DND-41 (cell line): ENCODE measurements at regions not wholly inside any gene's neighbourhood (a gene's known extent, or its start where the extent isn't known, plus 50 kb on each side); places are given as distances from the start of the nearest gene placed in this dataset.

Source experiments
- ATAC-seq: fragments of 200-7000 bp; cut with Tn5 transposase; 3 replicates; pipeline ENCODE4 v1.9.1; 2021; ENCODE audit warnings: low read depth; ENCODE audit not compliant: insufficient read depth
- DNase-seq: peaks from one replicate; pipeline ENCODE4 v3.0.0-alpha.2; 2020
- H2AFZ ChIP-seq: 2 replicates; pipeline ENCODE4 v1.6.0; 2012; ENCODE audit warnings: low read depth, low read length
- H3K27ac ChIP-seq: 2 replicates; pipeline ENCODE4 v1.5.1; 2012; ENCODE audit warnings: low read length, inconsistent platforms
- H3K27me3 ChIP-seq: fragments of 200-600 bp; sonication (generic); 2 replicates; pipeline ENCODE4 v1.6.0; 2012; ENCODE audit warnings: low read length, mild to moderate bottlenecking, inconsistent platforms; ENCODE audit not compliant: insufficient read depth, poor library complexity
- H3K36me3 ChIP-seq: 2 replicates; pipeline ENCODE4 v1.5.1; 2012; ENCODE audit warnings: low read length, inconsistent platforms; ENCODE audit not compliant: insufficient read depth
- H3K4me1 ChIP-seq: 2 replicates; pipeline ENCODE4 v1.5.1; 2012; ENCODE audit warnings: mild to moderate bottlenecking, low read length; ENCODE audit not compliant: insufficient read depth
- H3K4me2 ChIP-seq: 2 replicates; pipeline ENCODE4 v1.6.0; 2012; ENCODE audit warnings: mild to moderate bottlenecking, moderate library complexity, low read length, inconsistent platforms; ENCODE audit not compliant: insufficient read depth
- H3K4me3 ChIP-seq, 2 experiments: fragments of 200-600 bp in 1 of 2; shearing (Covaris generic) in 1 of 2; 2 replicates each; pipeline ENCODE4 v1.5.1; 2012 to 2016; ENCODE audit warnings: inconsistent platforms in 2 of 2, low read length in 2 of 2, mild to moderate bottlenecking in 2 of 2, low read depth in 1 of 2, moderate library complexity in 1 of 2
- H3K79me2 ChIP-seq: 2 replicates; pipeline ENCODE4 v1.6.0; 2012; ENCODE audit warnings: low read length, inconsistent platforms; ENCODE audit not compliant: insufficient read depth
- H3K9ac ChIP-seq: 2 replicates; pipeline ENCODE4 v1.6.0; 2012; ENCODE audit warnings: low read depth, mild to moderate bottlenecking, inconsistent platforms, low read length, moderate library complexity
- H3K9me3 ChIP-seq: 2 replicates; pipeline ENCODE4 v1.5.1; 2012; ENCODE audit warnings: low read length, moderate library complexity, mild to moderate bottlenecking, inconsistent platforms; ENCODE audit not compliant: insufficient read depth, severe bottlenecking
- H4K20me1 ChIP-seq: 2 replicates; pipeline ENCODE4 v1.6.0; 2012; ENCODE audit warnings: low read length; ENCODE audit not compliant: insufficient read depth
- CTCF ChIP-seq: IDR thresholded peaks from 2 replicates; pipeline ENCODE4 v1.5.1; 2012; ENCODE audit warnings: borderline replicate concordance, low read length, moderate library complexity, mild to moderate bottlenecking; ENCODE audit not compliant: poor library complexity, severe bottlenecking; ENCODE audit errors: extremely low read depth
- EZH2 ChIP-seq: IDR thresholded peaks from 3 replicates; pipeline ENCODE4 v1.6.1; 2012; ENCODE audit warnings: borderline replicate concordance, low read depth, mild to moderate bottlenecking, moderate library complexity, low read length, inconsistent platforms; ENCODE audit not compliant: severe bottlenecking

DNA sequence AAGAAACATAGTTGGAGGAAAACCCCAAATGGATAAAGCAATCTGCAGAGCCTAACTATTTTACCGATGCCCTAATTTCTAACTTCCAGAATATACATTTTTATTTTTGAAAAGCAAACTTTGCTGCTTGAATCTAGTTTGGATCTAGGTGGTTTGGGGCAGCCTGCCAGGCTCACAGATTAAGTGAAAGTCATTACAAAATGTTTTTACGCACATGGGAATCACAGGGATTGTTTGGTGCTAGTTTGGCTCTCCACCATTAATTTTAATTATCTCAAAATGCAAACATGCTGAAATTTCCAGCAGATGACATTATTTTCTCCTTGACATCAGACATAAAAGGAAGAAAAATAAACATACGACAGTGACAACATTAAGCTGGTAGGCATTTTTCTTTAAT is 166.7 kb upstream of the INHBA start:
- Histone ChIP-seq H3K79me2 (no peaks in the 10 kb centered on the region), H2AFZ (no peak overlapping the region), H3K9me3 (peaks cover 13% of the 10 kb centered on the region), H3K4me3 (no peak overlapping the region), H4K20me1 (no peaks in the 10 kb centered on the region), H3K27ac (no peak overlapping the region), H3K9ac (no peak overlapping the region), H3K4me1 (no peaks in the 10 kb centered on the region), H3K27me3 (peaks cover 5% of the 10 kb centered on the region), H3K4me2 (no peak overlapping the region), H3K36me3 (no peaks in the 10 kb centered on the region)
- DNase-seq (no peak), ATAC-seq (no peak)
- TF ChIP-seq EZH2 (no peak), CTCF (no peak)

DNA sequence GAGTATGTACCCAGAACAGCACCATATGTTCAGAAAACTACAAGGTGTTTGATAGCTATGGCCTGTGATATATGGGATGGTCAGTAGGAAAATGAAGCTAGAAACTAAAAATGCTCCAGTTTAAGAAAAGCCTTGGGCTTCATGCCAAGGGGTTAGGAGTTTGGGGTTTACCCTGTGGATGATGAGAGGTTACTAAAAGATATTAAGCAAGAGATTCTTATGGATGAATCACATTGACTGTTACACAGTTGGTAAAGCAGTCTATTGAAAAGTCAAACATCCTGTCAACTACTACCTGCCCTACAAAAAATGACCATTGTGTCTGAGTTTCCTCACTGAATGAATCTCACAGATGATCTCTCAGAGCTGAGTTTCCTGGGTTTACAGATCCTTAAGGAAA is 166.2 kb upstream of the INHBA start:
- Histone ChIP-seq H3K36me3 (no peaks in the 10 kb centered on the region), H3K4me3 (no peak overlapping the region), H3K9ac (no peak overlapping the region), H3K9me3 (peaks cover 14% of the 10 kb centered on the region), H3K27me3 (peaks cover 5% of the 10 kb centered on the region), H3K79me2 (no peaks in the 10 kb centered on the region), H3K27ac (no peak overlapping the region), H4K20me1 (no peaks in the 10 kb centered on the region), H3K4me1 (no peaks in the 10 kb centered on the region), H2AFZ (no peak overlapping the region), H3K4me2 (no peak overlapping the region)
- DNase-seq: no peak
- no peak for TF ChIP-seq CTCF
- no peak for TF ChIP-seq EZH2
- no peak for ATAC-seq

- H3K36me3 ChIP-seq: no peaks in the 10 kb centered on the region
- H3K27me3 ChIP-seq: no peaks in the 10 kb centered on the region
- no peaks in the 10 kb centered on the region for H4K20me1 ChIP-seq
- ATAC-seq: no peak
- TF ChIP-seq CTCF: no peak
- no peak for TF ChIP-seq EZH2
- H3K4me1 ChIP-seq: no peaks in the 10 kb centered on the region
- H3K4me2 ChIP-seq: no peak overlapping the region
- no peak for DNase-seq
- peaks cover 14% of the 10 kb centered on the region for H3K9me3 ChIP-seq
- no peak overlapping the region for H2AFZ ChIP-seq
- H3K27ac ChIP-seq: no peak overlapping the region
- no peak overlapping the region for H3K4me3 ChIP-seq
- no peak overlapping the region for H3K9ac ChIP-seq
- no peaks in the 10 kb centered on the region for H3K79me2 ChIP-seq
These were observed 164.9 kb upstream of the INHBA start for GRCh38 chr7:41867639-41868280.
